WTC11 (cell line): ENCODE measurements at regions not wholly inside any gene's neighbourhood (a gene's known extent, or its start where the extent isn't known, plus 50 kb on each side); places are given as distances from the start of the nearest gene placed in this dataset.
"Not testable (repeated sequence)": the region's sequence is repeated elsewhere in the genome, so short reads cannot be mapped to it uniquely, and the experiment has no call there.

Source experiments
- ATAC-seq: fragments of 200-7000 bp; cut with Tn5 transposase; 2 replicates; pipeline ENCODE4 v1.10.0; 2021; ENCODE audit warnings: mild to moderate bottlenecking, moderate library complexity
- CTCF ChIA-PET: fragments of 300-600 bp; sonication (Branson Sonifier 250); formaldehyde crosslinking; loops from one replicate; lab custom pipeline; 2021; ENCODE audit warnings: antibody characterized with exemption; lab: Charles Lee
- POLR2A ChIA-PET: fragments of 350-600 bp; sonication (Branson Sonifier 250); formaldehyde crosslinking; loops from one replicate; lab custom pipeline; 2021; ENCODE audit warnings: antibody characterized with exemption; lab: Charles Lee
- DNase-seq: peaks from one replicate; pipeline ENCODE4 v3.0.0; 2021; ENCODE audit warnings: low spot score
- H3K27ac Mint-ChIP-seq: 2 replicates; pipeline ENCODE4 v1.8.0; 2021; ENCODE audit warnings: mixed read lengths
- H3K27me3 Mint-ChIP-seq: 2 replicates; pipeline ENCODE4 v1.8.0; 2021; ENCODE audit warnings: low read depth, mild to moderate bottlenecking, moderate library complexity, mixed read lengths
- H3K36me3 Mint-ChIP-seq: 2 replicates; pipeline ENCODE4 v1.8.0; 2021; ENCODE audit warnings: mixed read lengths
- H3K4me1 Mint-ChIP-seq: 2 replicates; pipeline ENCODE4 v1.8.0; 2022; ENCODE audit warnings: mixed read lengths
- H3K4me3 Mint-ChIP-seq: 2 replicates; pipeline ENCODE4 v1.8.0; 2021; ENCODE audit warnings: mild to moderate bottlenecking, moderate library complexity, mixed read lengths
- H3K9me3 Mint-ChIP-seq: 2 replicates; pipeline ENCODE4 v1.8.0; 2021; ENCODE audit warnings: mixed read lengths
- CBFB ChIP-seq: sonication (generic); formaldehyde crosslinking; IDR thresholded peaks from 2 replicates; pipeline ENCODE4 v1.8.1; 2022; ENCODE audit warnings: mild to moderate bottlenecking, low read depth, missing genetic modification reagents
- GTF2I ChIP-seq: fragments of 250-450 bp; sonication (Bioruptor Pico); conservative IDR thresholded peaks from 2 replicates; pipeline ENCODE4 v1.4.0; 2021; ENCODE audit warnings: mild to moderate bottlenecking
- MXD4 ChIP-seq: fragments of 250-450 bp; sonication (Bioruptor Pico); IDR thresholded peaks from 2 replicates; pipeline ENCODE4 v1.8.0; 2021; ENCODE audit warnings: mild to moderate bottlenecking, moderate library complexity, borderline replicate concordance
- OVOL2 ChIP-seq: fragments of 250-450 bp; sonication (Bioruptor Pico); IDR thresholded peaks from 2 replicates; pipeline ENCODE4 v1.9.0; 2021; ENCODE audit warnings: mild to moderate bottlenecking, borderline replicate concordance
- RELA ChIP-seq: sonication (generic); formaldehyde crosslinking; IDR thresholded peaks from 2 replicates; pipeline ENCODE4 v1.8.1; 2022; ENCODE audit warnings: missing genetic modification reagents, mild to moderate bottlenecking, borderline replicate concordance
- SMAD3 ChIP-seq: sonication (generic); formaldehyde crosslinking; IDR thresholded peaks from 2 replicates; pipeline ENCODE4 v1.8.0; 2022; ENCODE audit warnings: missing genetic modification reagents, mild to moderate bottlenecking, borderline replicate concordance
- SMAD4 ChIP-seq: sonication (generic); formaldehyde crosslinking; IDR thresholded peaks from 2 replicates; pipeline ENCODE4 v1.8.0; 2022; ENCODE audit warnings: mild to moderate bottlenecking, missing genetic modification reagents
- TCF7 ChIP-seq: sonication (generic); formaldehyde crosslinking; IDR thresholded peaks from 2 replicates; pipeline ENCODE4 v1.8.0; 2022; ENCODE audit warnings: mild to moderate bottlenecking, low read depth, missing genetic modification reagents, moderate library complexity
- TEAD1 ChIP-seq: sonication (generic); formaldehyde crosslinking; IDR thresholded peaks from 2 replicates; pipeline ENCODE4 v1.8.0; 2022; ENCODE audit warnings: mild to moderate bottlenecking, missing genetic modification reagents
- TEAD4 ChIP-seq: sonication (generic); formaldehyde crosslinking; IDR thresholded peaks from 2 replicates; pipeline ENCODE4 v1.8.0; 2022; ENCODE audit warnings: mild to moderate bottlenecking, missing genetic modification reagents
- ZNF263 ChIP-seq: sonication (generic); formaldehyde crosslinking; IDR thresholded peaks from 2 replicates; pipeline ENCODE4 v1.8.1; 2022; ENCODE audit warnings: low read depth, mild to moderate bottlenecking, moderate library complexity, missing genetic modification reagents
- TF ChIP-seq, protein P1 (sequence below): fragments of 200-600 bp; IDR thresholded peaks from 2 replicates; pipeline ENCODE4 v1.8.0; 2022; ENCODE audit warnings: antibody characterized with exemption
- TF ChIP-seq, protein P2 (sequence below): sonication (generic); formaldehyde crosslinking; IDR thresholded peaks from 2 replicates; pipeline ENCODE4 v1.8.1; 2022; ENCODE audit warnings: low read depth, missing genetic modification reagents, borderline replicate concordance
- TF ChIP-seq, protein P3 (sequence below): fragments of 250-450 bp; sonication (Bioruptor Pico); IDR thresholded peaks from 2 replicates; pipeline ENCODE4 v1.8.0; 2021; ENCODE audit warnings: mild to moderate bottlenecking
- TF ChIP-seq, protein P4 (sequence below): sonication (generic); formaldehyde crosslinking; IDR thresholded peaks from 2 replicates; pipeline ENCODE4 v1.8.0; 2023; ENCODE audit warnings: mild to moderate bottlenecking, missing genetic modification reagents
- TF ChIP-seq, protein P5 (sequence below): sonication (generic); formaldehyde crosslinking; IDR thresholded peaks from 2 replicates; pipeline ENCODE4 v1.8.0; 2022; ENCODE audit warnings: missing genetic modification reagents
- TF ChIP-seq, protein P6 (sequence below): fragments of 250-450 bp; sonication (Bioruptor Pico); IDR thresholded peaks from 2 replicates; pipeline ENCODE4 v1.9.0; 2021; ENCODE audit warnings: mild to moderate bottlenecking
- TF ChIP-seq, protein P7 (sequence below): sonication (generic); formaldehyde crosslinking; conservative IDR thresholded peaks from 2 replicates; pipeline ENCODE4 v1.8.1; 2022; ENCODE audit warnings: mild to moderate bottlenecking, missing genetic modification reagents

DNA sequence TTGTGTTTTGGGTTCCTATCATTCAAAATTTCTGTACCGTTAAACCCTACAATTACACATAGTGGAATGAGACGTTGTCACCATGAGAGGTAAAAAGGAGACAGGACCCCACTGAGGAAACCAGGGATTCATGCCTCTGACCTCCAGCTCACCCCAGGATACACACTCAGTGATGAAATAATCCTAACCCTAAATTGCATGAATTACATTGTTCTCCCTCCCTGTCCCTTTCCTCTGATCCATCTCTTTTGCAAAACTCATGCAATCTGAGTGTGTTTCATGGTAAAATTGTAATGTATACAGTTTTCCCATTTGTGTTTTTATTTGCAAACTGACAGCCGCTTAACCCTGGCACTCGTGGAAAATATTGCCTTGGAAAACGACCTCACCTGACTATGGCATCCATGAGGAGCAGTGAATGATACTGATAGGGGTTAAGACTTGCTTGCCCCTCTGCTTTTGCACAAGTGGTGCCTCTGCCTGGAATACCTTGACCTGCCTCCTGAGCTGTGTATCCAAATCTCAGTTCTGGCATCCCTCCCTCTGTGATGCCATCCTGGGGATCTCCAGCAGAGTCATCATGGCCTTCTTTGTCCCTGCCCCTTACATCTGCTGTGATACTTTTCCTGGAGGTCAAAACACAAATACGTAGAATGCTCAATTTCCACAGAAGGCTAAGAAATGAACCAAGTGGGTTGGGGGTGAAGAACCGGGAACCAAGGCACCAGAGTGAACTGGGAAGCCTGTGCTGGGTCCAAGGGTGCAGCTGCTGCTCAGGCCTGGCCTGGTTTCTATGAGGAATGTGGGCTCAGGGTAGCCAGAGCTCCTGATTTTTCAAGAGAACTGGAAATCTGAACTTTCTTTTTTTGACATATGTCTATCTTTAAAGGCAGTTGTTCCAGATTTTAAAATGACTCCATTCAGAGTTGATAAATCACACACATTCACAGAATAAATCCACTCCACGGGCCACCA lies 211.6 kb upstream of the ZNF217 start:
- no peak overlapping the region for H3K4me3 Mint-ChIP-seq
- no peaks in the 10 kb centered on the region for H3K27me3 Mint-ChIP-seq
- POLR2A ChIA-PET = no interaction called here
- no peaks in the 10 kb centered on the region for H3K36me3 Mint-ChIP-seq
- DNase-seq (no peak), ATAC-seq (no peak)
- no peak for TF ChIP-seq TEAD1 (CRISPR knock-in tag)
- TF ChIP-seq, protein P1, sequence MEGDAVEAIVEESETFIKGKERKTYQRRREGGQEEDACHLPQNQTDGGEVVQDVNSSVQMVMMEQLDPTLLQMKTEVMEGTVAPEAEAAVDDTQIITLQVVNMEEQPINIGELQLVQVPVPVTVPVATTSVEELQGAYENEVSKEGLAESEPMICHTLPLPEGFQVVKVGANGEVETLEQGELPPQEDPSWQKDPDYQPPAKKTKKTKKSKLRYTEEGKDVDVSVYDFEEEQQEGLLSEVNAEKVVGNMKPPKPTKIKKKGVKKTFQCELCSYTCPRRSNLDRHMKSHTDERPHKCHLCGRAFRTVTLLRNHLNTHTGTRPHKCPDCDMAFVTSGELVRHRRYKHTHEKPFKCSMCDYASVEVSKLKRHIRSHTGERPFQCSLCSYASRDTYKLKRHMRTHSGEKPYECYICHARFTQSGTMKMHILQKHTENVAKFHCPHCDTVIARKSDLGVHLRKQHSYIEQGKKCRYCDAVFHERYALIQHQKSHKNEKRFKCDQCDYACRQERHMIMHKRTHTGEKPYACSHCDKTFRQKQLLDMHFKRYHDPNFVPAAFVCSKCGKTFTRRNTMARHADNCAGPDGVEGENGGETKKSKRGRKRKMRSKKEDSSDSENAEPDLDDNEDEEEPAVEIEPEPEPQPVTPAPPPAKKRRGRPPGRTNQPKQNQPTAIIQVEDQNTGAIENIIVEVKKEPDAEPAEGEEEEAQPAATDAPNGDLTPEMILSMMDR = no peak
- no peak for TF ChIP-seq SMAD4
- TF ChIP-seq GTF2I = no peak
- TF ChIP-seq OVOL2 (CRISPR knock-in tag) = no peak
- TF ChIP-seq CBFB = no peak
- TF ChIP-seq SMAD3 = no peak
- H3K4me1 Mint-ChIP-seq = peaks cover 19% of the 10 kb centered on the region
- no peak overlapping the region; the same call in 1 of the 2 replicates for H3K27ac Mint-ChIP-seq
- CTCF ChIA-PET = interaction anchor here (1.1 kb wide), 2 partner anchors 61 to 110 kb away, joined by 3 read pairs; no protein-coding TSS in a partner anchor
- H3K9me3 Mint-ChIP-seq = no peaks in the 10 kb centered on the region

DNA sequence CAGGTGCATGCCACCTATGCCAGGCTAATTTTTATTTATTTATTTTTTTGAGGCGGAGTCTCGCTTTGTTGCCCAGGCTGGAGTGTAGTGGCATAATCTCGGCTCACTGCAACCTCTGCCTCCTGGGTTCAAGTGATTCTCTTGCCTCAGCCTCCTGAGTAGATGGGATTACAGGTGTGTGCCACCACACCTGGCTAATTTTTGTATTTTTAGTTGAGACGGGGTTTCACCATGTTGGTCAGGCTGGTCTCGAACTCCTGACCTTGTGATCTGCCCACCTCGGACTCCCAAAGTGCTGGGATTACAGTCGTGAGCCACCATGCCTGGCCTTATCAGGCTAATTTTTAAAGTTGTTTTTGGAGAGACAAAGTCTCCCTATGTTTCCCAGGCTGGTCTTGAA lies 210.7 kb upstream of the ZNF217 start:
- H3K27ac Mint-ChIP-seq, H3K9me3 Mint-ChIP-seq, H3K36me3 Mint-ChIP-seq, H3K4me3 Mint-ChIP-seq, CTCF ChIA-PET, ATAC-seq, DNase-seq, POLR2A ChIA-PET, H3K27me3 Mint-ChIP-seq: not testable (repeated sequence)
- H3K4me1 Mint-ChIP-seq = peaks cover 13% of the 10 kb centered on the region

DNA sequence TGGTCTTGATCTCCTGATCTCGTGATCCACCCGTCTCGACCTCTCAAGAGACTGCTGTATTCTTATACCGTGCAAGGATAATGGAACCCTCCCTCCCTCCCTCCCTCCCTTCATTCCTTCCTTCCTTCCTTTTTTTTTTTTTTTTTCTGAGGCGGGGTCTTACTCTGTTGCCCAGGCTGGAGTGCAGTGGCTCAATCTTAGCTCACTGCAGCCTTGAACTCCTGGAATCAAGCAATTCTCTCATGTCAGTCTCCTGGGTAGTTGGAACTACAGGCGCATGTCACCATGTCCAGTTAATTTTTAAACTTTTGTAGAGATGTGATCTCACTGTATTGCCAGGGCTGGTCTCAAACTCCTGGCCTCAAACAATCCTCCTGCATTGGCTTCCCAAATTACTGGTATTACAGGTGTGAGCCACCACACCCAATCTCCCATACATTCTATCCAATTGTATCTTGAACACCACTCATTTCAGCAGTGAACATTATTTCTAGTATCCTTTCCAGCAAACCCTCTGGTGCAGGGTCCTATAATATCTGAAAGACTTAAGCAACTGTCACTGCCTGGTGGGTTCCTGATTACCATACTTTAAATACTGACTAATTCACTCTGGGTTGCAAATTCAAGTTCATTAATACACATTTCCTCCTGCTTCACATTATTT lies 210.0 kb upstream of the ZNF217 start:
- no peaks in the 10 kb centered on the region for H3K9me3 Mint-ChIP-seq
- POLR2A ChIA-PET = no interaction called here
- CTCF ChIA-PET = no interaction called here
- TF ChIP-seq TCF7 (CRISPR knock-in tag) = no peak
- no peak for TF ChIP-seq MXD4 (CRISPR knock-in tag)
- TF ChIP-seq, protein P2, sequence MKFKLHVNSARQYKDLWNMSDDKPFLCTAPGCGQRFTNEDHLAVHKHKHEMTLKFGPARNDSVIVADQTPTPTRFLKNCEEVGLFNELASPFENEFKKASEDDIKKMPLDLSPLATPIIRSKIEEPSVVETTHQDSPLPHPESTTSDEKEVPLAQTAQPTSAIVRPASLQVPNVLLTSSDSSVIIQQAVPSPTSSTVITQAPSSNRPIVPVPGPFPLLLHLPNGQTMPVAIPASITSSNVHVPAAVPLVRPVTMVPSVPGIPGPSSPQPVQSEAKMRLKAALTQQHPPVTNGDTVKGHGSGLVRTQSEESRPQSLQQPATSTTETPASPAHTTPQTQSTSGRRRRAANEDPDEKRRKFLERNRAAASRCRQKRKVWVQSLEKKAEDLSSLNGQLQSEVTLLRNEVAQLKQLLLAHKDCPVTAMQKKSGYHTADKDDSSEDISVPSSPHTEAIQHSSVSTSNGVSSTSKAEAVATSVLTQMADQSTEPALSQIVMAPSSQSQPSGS = no peak
- TF ChIP-seq, protein P3, sequence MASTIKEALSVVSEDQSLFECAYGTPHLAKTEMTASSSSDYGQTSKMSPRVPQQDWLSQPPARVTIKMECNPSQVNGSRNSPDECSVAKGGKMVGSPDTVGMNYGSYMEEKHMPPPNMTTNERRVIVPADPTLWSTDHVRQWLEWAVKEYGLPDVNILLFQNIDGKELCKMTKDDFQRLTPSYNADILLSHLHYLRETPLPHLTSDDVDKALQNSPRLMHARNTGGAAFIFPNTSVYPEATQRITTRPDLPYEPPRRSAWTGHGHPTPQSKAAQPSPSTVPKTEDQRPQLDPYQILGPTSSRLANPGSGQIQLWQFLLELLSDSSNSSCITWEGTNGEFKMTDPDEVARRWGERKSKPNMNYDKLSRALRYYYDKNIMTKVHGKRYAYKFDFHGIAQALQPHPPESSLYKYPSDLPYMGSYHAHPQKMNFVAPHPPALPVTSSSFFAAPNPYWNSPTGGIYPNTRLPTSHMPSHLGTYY (CRISPR knock-in tag) = no peak
- TF ChIP-seq, protein P4, sequence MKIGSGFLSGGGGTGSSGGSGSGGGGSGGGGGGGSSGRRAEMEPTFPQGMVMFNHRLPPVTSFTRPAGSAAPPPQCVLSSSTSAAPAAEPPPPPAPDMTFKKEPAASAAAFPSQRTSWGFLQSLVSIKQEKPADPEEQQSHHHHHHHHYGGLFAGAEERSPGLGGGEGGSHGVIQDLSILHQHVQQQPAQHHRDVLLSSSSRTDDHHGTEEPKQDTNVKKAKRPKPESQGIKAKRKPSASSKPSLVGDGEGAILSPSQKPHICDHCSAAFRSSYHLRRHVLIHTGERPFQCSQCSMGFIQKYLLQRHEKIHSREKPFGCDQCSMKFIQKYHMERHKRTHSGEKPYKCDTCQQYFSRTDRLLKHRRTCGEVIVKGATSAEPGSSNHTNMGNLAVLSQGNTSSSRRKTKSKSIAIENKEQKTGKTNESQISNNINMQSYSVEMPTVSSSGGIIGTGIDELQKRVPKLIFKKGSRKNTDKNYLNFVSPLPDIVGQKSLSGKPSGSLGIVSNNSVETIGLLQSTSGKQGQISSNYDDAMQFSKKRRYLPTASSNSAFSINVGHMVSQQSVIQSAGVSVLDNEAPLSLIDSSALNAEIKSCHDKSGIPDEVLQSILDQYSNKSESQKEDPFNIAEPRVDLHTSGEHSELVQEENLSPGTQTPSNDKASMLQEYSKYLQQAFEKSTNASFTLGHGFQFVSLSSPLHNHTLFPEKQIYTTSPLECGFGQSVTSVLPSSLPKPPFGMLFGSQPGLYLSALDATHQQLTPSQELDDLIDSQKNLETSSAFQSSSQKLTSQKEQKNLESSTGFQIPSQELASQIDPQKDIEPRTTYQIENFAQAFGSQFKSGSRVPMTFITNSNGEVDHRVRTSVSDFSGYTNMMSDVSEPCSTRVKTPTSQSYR (CRISPR knock-in tag) = no peak
- no peak for TF ChIP-seq TEAD4
- TF ChIP-seq, protein P5, sequence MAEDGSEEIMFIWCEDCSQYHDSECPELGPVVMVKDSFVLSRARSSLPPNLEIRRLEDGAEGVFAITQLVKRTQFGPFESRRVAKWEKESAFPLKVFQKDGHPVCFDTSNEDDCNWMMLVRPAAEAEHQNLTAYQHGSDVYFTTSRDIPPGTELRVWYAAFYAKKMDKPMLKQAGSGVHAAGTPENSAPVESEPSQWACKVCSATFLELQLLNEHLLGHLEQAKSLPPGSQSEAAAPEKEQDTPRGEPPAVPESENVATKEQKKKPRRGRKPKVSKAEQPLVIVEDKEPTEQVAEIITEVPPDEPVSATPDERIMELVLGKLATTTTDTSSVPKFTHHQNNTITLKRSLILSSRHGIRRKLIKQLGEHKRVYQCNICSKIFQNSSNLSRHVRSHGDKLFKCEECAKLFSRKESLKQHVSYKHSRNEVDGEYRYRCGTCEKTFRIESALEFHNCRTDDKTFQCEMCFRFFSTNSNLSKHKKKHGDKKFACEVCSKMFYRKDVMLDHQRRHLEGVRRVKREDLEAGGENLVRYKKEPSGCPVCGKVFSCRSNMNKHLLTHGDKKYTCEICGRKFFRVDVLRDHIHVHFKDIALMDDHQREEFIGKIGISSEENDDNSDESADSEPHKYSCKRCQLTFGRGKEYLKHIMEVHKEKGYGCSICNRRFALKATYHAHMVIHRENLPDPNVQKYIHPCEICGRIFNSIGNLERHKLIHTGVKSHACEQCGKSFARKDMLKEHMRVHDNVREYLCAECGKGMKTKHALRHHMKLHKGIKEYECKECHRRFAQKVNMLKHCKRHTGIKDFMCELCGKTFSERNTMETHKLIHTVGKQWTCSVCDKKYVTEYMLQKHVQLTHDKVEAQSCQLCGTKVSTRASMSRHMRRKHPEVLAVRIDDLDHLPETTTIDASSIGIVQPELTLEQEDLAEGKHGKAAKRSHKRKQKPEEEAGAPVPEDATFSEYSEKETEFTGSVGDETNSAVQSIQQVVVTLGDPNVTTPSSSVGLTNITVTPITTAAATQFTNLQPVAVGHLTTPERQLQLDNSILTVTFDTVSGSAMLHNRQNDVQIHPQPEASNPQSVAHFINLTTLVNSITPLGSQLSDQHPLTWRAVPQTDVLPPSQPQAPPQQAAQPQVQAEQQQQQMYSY = no peak
- no peak for TF ChIP-seq ZNF263 (CRISPR knock-in tag)
- TF ChIP-seq, protein P6, sequence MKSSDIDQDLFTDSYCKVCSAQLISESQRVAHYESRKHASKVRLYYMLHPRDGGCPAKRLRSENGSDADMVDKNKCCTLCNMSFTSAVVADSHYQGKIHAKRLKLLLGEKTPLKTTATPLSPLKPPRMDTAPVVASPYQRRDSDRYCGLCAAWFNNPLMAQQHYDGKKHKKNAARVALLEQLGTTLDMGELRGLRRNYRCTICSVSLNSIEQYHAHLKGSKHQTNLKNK (CRISPR knock-in tag) = no peak
- TF ChIP-seq, protein P7, sequence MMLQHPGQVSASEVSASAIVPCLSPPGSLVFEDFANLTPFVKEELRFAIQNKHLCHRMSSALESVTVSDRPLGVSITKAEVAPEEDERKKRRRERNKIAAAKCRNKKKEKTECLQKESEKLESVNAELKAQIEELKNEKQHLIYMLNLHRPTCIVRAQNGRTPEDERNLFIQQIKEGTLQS (CRISPR knock-in tag) = no peak
- no peak for TF ChIP-seq RELA (CRISPR knock-in tag)

More for the DNA sequence above, 210.0 kb upstream of the ZNF217 start:
- DNase-seq (no peak), ATAC-seq (no peak)
- Mint-ChIP-seq H3K4me1 (peaks cover 8% of the 10 kb centered on the region), H3K27me3 (no peaks in the 10 kb centered on the region), H3K4me3 (no peak overlapping the region), H3K36me3 (no peaks in the 10 kb centered on the region), H3K27ac (0 out of 2 replicates have a peak overlapping the region, but pooled peaks have one; percentile 34)
